Activated T-cell treated with anti-CD3 and anti-CD28 coated beads for 1 hour (primary cell): ENCODE measurements at regions not wholly inside any gene's neighbourhood (a gene's known extent, or its start where the extent isn't known, plus 50 kb on each side); places are given as distances from the start of the nearest gene placed in this dataset.

Experiments used
- DNase-seq: peaks from one replicate; pipeline ENCODE4 v3.0.0-alpha.2; 2020; ENCODE audit warnings: low read depth

DNA sequence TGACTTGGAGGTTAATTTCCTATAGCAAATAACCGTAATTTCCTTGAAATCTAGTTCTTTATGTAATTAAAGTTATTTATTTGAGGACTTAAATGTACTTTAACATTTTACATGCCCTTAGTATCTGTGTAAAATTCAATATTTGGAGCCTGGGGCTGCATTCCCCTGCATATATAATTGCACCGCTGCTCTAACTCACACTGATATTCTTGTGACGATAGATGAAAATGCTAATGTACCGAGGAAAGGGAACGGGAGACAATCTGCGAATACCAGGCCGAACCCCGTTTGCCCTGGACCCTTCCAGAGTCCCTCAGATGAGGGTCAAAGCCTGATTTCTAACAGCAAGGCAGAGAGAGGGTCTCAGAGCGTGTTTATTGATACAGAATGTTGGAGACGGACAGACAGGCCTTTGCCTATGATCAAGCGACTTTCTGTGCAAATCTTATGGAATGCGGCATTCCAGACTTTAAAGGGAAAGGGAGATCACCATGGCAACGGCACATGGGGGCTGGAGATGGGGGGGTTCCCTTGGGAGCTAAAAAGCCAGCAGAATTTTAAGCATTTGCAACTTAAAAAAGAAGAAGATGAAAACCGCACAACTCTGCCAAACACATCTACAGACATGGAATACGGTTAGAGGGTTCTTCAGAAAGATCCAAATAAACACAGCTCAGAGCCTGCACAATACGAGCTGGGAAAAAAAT lies 57.6 kb upstream of the TWIST2 start:
- no peak for DNase-seq

GRCh38 chr2:238790833-238791230 lies 57.1 kb upstream of the TWIST2 start:
- DNase-seq, result no peak

DNA sequence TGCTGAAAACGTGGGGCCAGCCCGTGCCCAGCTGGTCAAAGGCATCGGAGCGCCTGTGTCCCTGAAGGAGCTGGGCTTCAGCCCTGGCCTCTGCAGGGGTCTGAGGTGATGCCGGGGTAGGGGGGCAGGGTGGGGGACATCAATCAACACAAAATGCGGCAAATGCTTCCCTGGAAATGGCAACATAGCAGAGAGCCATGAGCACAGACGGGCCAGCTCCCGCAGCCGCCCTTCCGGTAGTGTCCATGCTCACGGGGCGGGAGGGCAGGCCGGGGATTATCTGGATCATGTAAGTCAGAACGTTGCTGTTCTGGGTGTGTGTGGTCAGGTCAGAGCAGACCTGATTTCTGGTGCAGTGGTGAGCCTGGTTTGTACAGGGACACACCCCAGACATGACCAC lies 56.5 kb upstream of the TWIST2 start:
- DNase-seq, result no peak

- DNase-seq, result no peak
These were observed 54.6 kb upstream of the TWIST2 start for GRCh38 chr2:238793306-238793705.

DNA sequence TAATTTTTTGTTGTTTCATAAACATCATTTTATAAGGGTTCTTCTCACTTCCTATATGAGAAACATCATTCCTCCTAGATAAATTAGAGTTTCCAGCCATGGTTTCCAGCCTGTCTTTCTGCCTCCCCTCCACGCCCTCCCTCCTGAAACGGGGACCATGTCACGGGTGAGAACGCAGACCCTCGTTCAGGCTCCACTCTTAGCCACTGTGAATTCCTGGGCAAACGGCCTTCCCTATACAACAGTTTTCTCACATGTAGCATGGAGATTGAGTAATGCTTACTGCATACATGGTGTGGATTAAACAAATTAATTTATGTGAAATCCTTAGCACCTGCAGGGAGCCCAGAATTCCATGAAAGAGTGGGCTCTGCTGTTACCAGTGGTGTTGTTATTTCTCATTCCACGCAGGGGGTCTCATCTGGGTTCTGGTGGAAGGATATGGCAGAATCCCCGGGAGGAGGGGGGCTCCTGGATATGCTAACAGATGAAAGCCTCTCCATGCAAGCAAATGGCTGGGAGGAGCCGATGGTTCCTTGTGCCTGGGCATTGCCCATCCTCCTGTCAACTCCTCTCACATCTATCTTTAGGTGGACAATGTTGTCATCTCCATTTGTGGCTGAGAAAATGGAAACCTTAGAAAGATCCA lies 54.0 kb upstream of the TWIST2 start:
- DNase-seq, result no peak

- DNase-seq, result no peak
These were observed 51.5 kb upstream of the TWIST2 start for GRCh38 chr2:238796223-238796885.

GRCh38 chr2:238797537-238797936 lies 50.3 kb upstream of the TWIST2 start:
- no peak for DNase-seq
